ENCODE measurements at regions not wholly inside any gene's neighbourhood (a gene's known extent, or its start where the extent isn't known, plus 50 kb on each side); places are given as distances from the start of the nearest gene placed in this dataset.

DNA sequence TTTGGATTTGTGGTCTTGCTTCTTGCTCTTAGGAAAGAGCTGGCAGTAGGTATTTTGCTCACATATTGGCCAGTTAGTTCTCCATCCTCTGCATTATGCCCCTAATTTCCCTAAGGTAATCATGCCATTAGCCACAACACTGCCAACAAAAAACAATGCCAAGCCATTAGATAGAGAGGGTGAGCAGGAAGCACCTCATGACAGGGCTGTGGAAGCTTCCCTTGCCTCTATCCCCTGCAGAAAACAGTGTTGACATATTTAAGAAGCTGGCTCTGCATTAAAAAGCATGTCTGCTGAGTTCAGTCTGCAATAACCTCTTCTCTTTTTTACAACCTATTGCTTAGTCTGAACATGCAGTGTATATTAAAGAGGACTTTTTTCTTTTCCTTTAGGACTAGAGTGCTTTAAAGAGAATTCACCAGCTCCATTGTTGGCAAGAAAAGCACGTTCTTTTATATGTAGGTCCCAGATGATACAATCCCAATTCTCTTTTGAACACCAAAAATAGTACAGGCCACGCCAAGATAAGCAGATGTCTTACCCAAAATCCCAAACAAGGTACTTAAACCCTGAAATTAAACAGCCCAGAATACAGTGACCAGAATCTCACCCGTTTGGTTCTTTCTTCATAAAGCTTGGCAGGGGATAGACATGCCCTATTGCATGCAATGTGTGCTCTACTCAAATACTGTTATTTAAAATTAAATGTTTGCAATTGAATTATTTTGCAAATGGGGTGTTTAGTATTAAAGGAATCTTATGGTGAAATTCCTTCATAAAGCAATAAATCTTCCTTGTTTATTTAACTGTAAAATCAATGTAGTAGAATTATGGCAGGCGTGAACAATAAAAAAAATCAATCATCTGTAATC is 93.7 kb upstream of the UBE3A start:
- TF ChIP-seq, protein P1, sequence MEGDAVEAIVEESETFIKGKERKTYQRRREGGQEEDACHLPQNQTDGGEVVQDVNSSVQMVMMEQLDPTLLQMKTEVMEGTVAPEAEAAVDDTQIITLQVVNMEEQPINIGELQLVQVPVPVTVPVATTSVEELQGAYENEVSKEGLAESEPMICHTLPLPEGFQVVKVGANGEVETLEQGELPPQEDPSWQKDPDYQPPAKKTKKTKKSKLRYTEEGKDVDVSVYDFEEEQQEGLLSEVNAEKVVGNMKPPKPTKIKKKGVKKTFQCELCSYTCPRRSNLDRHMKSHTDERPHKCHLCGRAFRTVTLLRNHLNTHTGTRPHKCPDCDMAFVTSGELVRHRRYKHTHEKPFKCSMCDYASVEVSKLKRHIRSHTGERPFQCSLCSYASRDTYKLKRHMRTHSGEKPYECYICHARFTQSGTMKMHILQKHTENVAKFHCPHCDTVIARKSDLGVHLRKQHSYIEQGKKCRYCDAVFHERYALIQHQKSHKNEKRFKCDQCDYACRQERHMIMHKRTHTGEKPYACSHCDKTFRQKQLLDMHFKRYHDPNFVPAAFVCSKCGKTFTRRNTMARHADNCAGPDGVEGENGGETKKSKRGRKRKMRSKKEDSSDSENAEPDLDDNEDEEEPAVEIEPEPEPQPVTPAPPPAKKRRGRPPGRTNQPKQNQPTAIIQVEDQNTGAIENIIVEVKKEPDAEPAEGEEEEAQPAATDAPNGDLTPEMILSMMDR (IDR thresholded peaks at IDR 0.05; ENCODE audit: poor library complexity), result no peak
- no peak for TF ChIP-seq EZH2 (IDR thresholded peaks at IDR 0.05; ENCODE audit: borderline replicate concordance)

Measured in hepatocyte (in vitro differentiated cells).